Nephron (organoid): ENCODE measurements at regions not wholly inside any gene's neighbourhood (a gene's known extent, or its start where the extent isn't known, plus 50 kb on each side); places are given as distances from the start of the nearest gene placed in this dataset.

Source experiments
- H3K27ac Mint-ChIP-seq, 3 experiments: 2 replicates each; pipeline ENCODE4 v1.8.0; 2020; ENCODE audit warnings: mixed read lengths in 3 of 3, mild to moderate bottlenecking in 2 of 3, moderate library complexity in 1 of 3
- H3K27me3 Mint-ChIP-seq: 2 replicates; pipeline ENCODE4 v1.8.0; 2021; ENCODE audit warnings: low read depth, mild to moderate bottlenecking, moderate library complexity, mixed read lengths
- H3K36me3 Mint-ChIP-seq: 2 replicates; pipeline ENCODE4 v1.8.0; 2020; ENCODE audit warnings: low read depth, mixed read lengths
- H3K4me1 Mint-ChIP-seq: 2 replicates; pipeline ENCODE4 v1.8.0; 2020; ENCODE audit warnings: mixed read lengths
- H3K4me3 Mint-ChIP-seq, 3 experiments: 2 replicates each; pipeline ENCODE4 v1.8.0; 2020; ENCODE audit warnings: mild to moderate bottlenecking in 3 of 3, mixed read lengths in 3 of 3, moderate library complexity in 2 of 3
- H3K9me3 Mint-ChIP-seq: 2 replicates; pipeline ENCODE4 v1.8.0; 2020; ENCODE audit warnings: mixed read lengths
- CTCF ChIP-seq, 3 experiments: fragments of 200-600 bp; sonication (generic); IDR thresholded peaks; one replicate each; pipeline ENCODE4 v1.5.0; 2021; ENCODE audit warnings: antibody characterized with exemption in 3 of 3; ENCODE audit not compliant: unreplicated experiment in 3 of 3

- H3K9me3 Mint-ChIP-seq = no peaks in the 10 kb centered on the region
- no peaks in the 10 kb centered on the region for H3K27me3 Mint-ChIP-seq
- no peak for TF ChIP-seq CTCF (IDR thresholded peaks at IDR 0.05; ENCODE audit: unreplicated experiment in 3 of 3)
- no peak overlapping the region for H3K4me3 Mint-ChIP-seq
- peaks cover 14% of the 10 kb centered on the region for H3K4me1 Mint-ChIP-seq
- peaks cover 21% of the 10 kb centered on the region for H3K36me3 Mint-ChIP-seq
- no peak overlapping the region for H3K27ac Mint-ChIP-seq
Measured at GRCh38 chr3:124632566-124633140, 97.6 kb upstream of the UMPS start.

GRCh38 chr3:124633524-124633923, 96.7 kb upstream of the UMPS start:
- peaks cover 21% of the 10 kb centered on the region for H3K36me3 Mint-ChIP-seq
- no peak for TF ChIP-seq CTCF (IDR thresholded peaks at IDR 0.05; ENCODE audit: unreplicated experiment in 3 of 3)
- H3K4me1 Mint-ChIP-seq = peaks cover 14% of the 10 kb centered on the region
- H3K4me3 Mint-ChIP-seq = no peak overlapping the region
- no peak overlapping the region for H3K27ac Mint-ChIP-seq
- no peaks in the 10 kb centered on the region for H3K27me3 Mint-ChIP-seq
- H3K9me3 Mint-ChIP-seq = no peaks in the 10 kb centered on the region

- no peaks in the 10 kb centered on the region for H3K9me3 Mint-ChIP-seq
Measured at GRCh38 chr3:124634210-124635168, 95.8 kb upstream of the UMPS start.

GRCh38 chr3:124635169-124635539, 95.1 kb upstream of the UMPS start:
- peak overlapping the region in 1 of 3 experiments; percentile 8 for H3K27ac Mint-ChIP-seq
- no peaks in the 10 kb centered on the region for H3K9me3 Mint-ChIP-seq
- no peak overlapping the region for H3K4me3 Mint-ChIP-seq
- peaks cover 5% of the 10 kb centered on the region for H3K4me1 Mint-ChIP-seq
- no peaks in the 10 kb centered on the region for H3K27me3 Mint-ChIP-seq
- no peak for TF ChIP-seq CTCF (IDR thresholded peaks at IDR 0.05; ENCODE audit: unreplicated experiment in 3 of 3)
- peaks cover 21% of the 10 kb centered on the region for H3K36me3 Mint-ChIP-seq

More at GRCh38 chr3:124634210-124635168, 95.8 kb upstream of the UMPS start:
- no peak for TF ChIP-seq CTCF (IDR thresholded peaks at IDR 0.05; ENCODE audit: unreplicated experiment in 3 of 3)
- Mint-ChIP-seq H3K4me3 (no peak overlapping the region), H3K36me3 (peaks cover 21% of the 10 kb centered on the region), H3K4me1 (peaks cover 8% of the 10 kb centered on the region), H3K27ac (peak overlapping the region in 1 of 3 experiments; percentile 8), H3K27me3 (no peaks in the 10 kb centered on the region)

GRCh38 chr3:124636101-124636862, 94.0 kb upstream of the UMPS start:
- Mint-ChIP-seq H3K4me3 (no peak overlapping the region), H3K36me3 (peaks cover 25% of the 10 kb centered on the region), H3K27ac (peak overlapping the region; percentile 13 to 46 (median 29)), H3K27me3 (no peaks in the 10 kb centered on the region), H3K9me3 (no peaks in the 10 kb centered on the region), H3K4me1 (peaks cover 5% of the 10 kb centered on the region)
- TF ChIP-seq CTCF (IDR thresholded peaks at IDR 0.05; ENCODE audit: unreplicated experiment in 3 of 3) = no peak
